Mucosa of descending colon (tissue), 3 donors: ENCODE measurements at regions not wholly inside any gene's neighbourhood (a gene's known extent, or its start where the extent isn't known, plus 50 kb on each side); places are given as distances from the start of the nearest gene placed in this dataset.

ENCODE experiments used
- ATAC-seq: fragments of 200-7000 bp; cut with Tn5 transposase; one replicate; pipeline ENCODE4 v1.9.1; 2020; ENCODE audit warnings: mild to moderate bottlenecking, moderate library complexity
- DNase-seq, 3 donors: peaks; one replicate each; pipeline ENCODE4 v3.0.0-alpha.2; 2020
- H3K36me3 ChIP-seq: fragments of 200-600 bp; one replicate; pipeline ENCODE4 v1.8.0; 2021; ENCODE audit warnings: low read depth, mild to moderate bottlenecking
- H3K4me1 ChIP-seq: fragments of 200-600 bp; one replicate; pipeline ENCODE4 v1.8.0; 2021; ENCODE audit warnings: low read depth, mild to moderate bottlenecking
- H3K4me3 ChIP-seq: fragments of 200-600 bp; one replicate; pipeline ENCODE4 v1.8.0; 2021; ENCODE audit warnings: mild to moderate bottlenecking
- H3K9me3 ChIP-seq: fragments of 200-600 bp; one replicate; pipeline ENCODE4 v1.8.0; 2021; ENCODE audit warnings: mild to moderate bottlenecking
- CTCF ChIP-seq: fragments of 200-600 bp; IDR thresholded peaks from one replicate; pipeline ENCODE4 v1.8.0; 2022; ENCODE audit warnings: antibody characterized with exemption, mild to moderate bottlenecking
- intact Hi-C, 2 donors: fragments of 100-400 bp; cut with DNase I in 1 of 2; cut with micrococcal nuclease in 1 of 2; formaldehyde crosslinking; loops; one replicate each; pipeline versions ENCODE4 v1.11.0 to v1.11.1; 2022; cut with DNase I, micrococcal nuclease
- donor health status: DM: no; HTN: no; CAD: no; lungs with moderate emphysema.
- donor health status: DM: no; HTN: no; CAD: no.
- donor health status: DM: no; HTN: yes; CAD: no.

GRCh38 chr12:111186347-111186746, 182.5 kb downstream of the PHETA1 start:
- Histone ChIP-seq H3K4me1 (no peaks in the 10 kb centered on the region), H3K4me3 (no peak overlapping the region), H3K9me3 (no peaks in the 10 kb centered on the region), H3K36me3 (no peaks in the 10 kb centered on the region)
- ATAC-seq (no peak), DNase-seq (no peak)
- intact Hi-C loops = no loop called here
- TF ChIP-seq CTCF = no peak

GRCh38 chr12:111185889-111186227, 183.0 kb downstream of the PHETA1 start:
- Histone ChIP-seq H3K9me3 (no peaks in the 10 kb centered on the region), H3K4me1 (no peaks in the 10 kb centered on the region), H3K36me3 (no peaks in the 10 kb centered on the region), H3K4me3 (no peak overlapping the region)
- no peak for DNase-seq
- intact Hi-C loops = no loop called here
- ATAC-seq = no peak
- no peak for TF ChIP-seq CTCF

- no peak for DNase-seq
- no peak for ATAC-seq
- Histone ChIP-seq H3K4me3 (no peak overlapping the region), H3K9me3 (no peaks in the 10 kb centered on the region), H3K4me1 (no peaks in the 10 kb centered on the region), H3K36me3 (no peaks in the 10 kb centered on the region)
- no peak for TF ChIP-seq CTCF
- intact Hi-C loops = no loop called here
Observed at GRCh38 chr12:111185206-111185888, 183.5 kb downstream of the PHETA1 start.

GRCh38 chr12:111184161-111184560, 184.7 kb downstream of the PHETA1 start:
- no peak for DNase-seq
- Histone ChIP-seq H3K9me3 (no peaks in the 10 kb centered on the region), H3K36me3 (no peaks in the 10 kb centered on the region), H3K4me1 (no peaks in the 10 kb centered on the region), H3K4me3 (no peak overlapping the region)
- no peak for ATAC-seq
- intact Hi-C loops = no loop called here
- TF ChIP-seq CTCF = no peak

- Histone ChIP-seq H3K4me3 (no peak overlapping the region), H3K9me3 (no peaks in the 10 kb centered on the region), H3K4me1 (no peaks in the 10 kb centered on the region), H3K36me3 (no peaks in the 10 kb centered on the region)
- no peak for DNase-seq
- TF ChIP-seq CTCF = no peak
- intact Hi-C loops = no loop called here
- ATAC-seq = no peak
Observed at GRCh38 chr12:111183094-111183493, 185.8 kb downstream of the PHETA1 start.

GRCh38 chr12:111182382-111182781, 186.5 kb downstream of the PHETA1 start:
- TF ChIP-seq CTCF = no peak
- no peaks in the 10 kb centered on the region for H3K9me3 ChIP-seq
- intact Hi-C loops = no loop called here
- no peak for DNase-seq
- H3K36me3 ChIP-seq = no peaks in the 10 kb centered on the region
- H3K4me3 ChIP-seq = no peak overlapping the region
- no peaks in the 10 kb centered on the region for H3K4me1 ChIP-seq
- ATAC-seq = no peak
